NT2/D1 (cell line): ENCODE measurements at regions not wholly inside any gene's neighbourhood (a gene's known extent, or its start where the extent isn't known, plus 50 kb on each side); places are given as distances from the start of the nearest gene placed in this dataset.

ENCODE experiments used
- SUZ12 ChIP-seq: IDR thresholded peaks from 2 replicates; pipeline ENCODE4 v1.6.1; 2011; ENCODE audit not compliant: insufficient read length, insufficient read depth; ENCODE audit errors: extremely low read depth
- YY1 ChIP-seq: IDR thresholded peaks from 2 replicates; pipeline ENCODE4 v1.6.1; 2011; ENCODE audit not compliant: insufficient read length, insufficient read depth
- ZNF274 ChIP-seq: IDR thresholded peaks from 2 replicates; pipeline ENCODE4 v1.6.1; 2011; ENCODE audit warnings: mild to moderate bottlenecking, low read depth, low read length

GRCh38 chr3:72190050-72190449 lies 405.1 kb upstream of the PROK2 start:
- TF ChIP-seq YY1 (no peak), ZNF274 (no peak), SUZ12 (no peak)
